NCI-H2107 treated with DMSO at 0.1 percent for 48 hours (cell line): ENCODE measurements at regions not wholly inside any gene's neighbourhood (a gene's known extent, or its start where the extent isn't known, plus 50 kb on each side); places are given as distances from the start of the nearest gene placed in this dataset.

Experiments
- DNase-seq: peaks from one replicate; lab custom pipeline; 2025; ENCODE audit not compliant: unreplicated experiment; lab: John Stamatoyannopoulos, UW

DNA sequence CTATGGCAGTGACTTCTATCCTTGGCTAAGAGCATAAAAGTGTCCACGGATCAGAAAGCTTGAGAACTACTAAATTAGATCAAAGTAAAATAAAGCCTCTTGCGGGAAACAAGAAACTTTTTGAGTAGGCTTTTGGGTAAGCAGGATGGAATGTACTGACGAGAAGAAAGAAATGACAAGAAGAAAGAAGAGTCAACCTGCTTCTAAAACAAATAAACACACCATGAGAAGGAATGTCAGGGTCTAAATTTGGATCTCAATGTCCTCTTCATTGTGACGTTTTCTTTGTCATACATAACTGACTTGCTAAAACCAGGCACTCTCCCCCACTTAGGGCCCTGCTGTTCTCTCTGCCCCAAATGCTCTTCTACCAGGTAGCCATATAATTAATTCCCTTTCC, 290.1 kb upstream of the PTGER4 start:
- DNase-seq, result no peak

DNA sequence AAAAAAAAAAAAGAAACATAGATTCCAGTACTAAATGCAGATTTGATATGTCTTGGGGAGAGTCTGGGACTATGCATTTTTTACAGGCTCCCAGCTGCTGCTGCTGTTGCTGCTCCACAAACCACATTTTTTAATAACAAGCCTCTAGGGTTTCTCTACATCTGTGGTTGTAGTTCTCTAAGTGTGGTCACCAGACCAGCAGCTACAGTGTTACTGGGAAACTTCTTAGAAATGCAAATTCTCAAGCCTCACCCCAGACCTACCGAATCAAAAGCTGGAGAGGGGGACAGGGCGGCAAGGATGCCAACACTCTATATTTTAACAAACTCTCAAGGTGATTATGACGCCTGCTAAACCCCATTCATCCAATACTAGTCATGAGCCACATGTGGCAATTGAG, 293.4 kb upstream of the PTGER4 start:
- no peak for DNase-seq

DNA sequence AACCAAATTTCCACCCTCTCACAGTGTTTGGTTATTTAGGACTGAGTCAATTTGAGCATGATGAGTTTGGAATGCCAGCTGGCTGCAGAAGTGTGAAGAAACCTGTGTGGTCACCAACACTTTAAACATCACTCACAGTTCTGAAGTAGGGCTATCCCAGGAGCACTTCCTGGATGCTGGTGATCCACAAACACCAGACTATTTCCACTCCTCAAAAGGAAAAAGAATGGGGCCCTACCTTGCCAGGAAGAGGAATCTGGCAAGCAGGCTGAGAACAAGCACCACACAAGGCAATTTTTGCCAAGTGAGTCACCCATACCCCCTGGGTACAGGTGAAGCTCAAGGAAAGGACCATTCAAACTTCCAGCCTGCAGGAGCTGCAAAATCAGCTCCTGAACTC, 294.2 kb upstream of the PTGER4 start:
- DNase-seq, result no peak

DNA sequence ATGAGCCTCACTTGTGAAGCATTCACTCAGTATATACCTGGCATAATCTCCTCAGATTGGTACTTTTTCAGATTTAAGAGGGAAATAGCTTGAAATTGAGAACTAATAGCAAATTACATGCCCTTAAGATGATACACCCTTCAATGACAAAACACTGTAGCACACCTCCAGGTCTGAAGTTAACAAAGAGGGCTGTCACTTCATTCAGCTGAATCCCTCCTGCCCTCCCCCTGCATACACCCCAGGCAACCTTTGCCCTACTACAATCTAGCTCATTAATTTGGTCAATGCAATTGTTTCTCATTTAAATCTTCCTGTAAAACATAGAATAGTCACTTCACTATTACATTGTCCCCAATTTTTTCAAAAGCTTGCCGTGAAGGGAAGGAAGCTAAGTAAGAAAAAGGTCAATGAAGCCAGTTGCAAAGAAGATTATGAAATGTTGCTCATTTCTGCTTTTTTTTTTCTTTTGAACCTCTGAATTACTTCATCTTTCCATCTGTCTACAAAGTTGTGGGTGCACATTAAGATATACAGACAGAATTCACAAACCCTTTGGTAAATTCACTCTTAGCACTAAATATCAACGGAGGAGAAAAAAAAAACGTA, 294.8 kb upstream of the PTGER4 start:
- DNase-seq, result no peak

DNA sequence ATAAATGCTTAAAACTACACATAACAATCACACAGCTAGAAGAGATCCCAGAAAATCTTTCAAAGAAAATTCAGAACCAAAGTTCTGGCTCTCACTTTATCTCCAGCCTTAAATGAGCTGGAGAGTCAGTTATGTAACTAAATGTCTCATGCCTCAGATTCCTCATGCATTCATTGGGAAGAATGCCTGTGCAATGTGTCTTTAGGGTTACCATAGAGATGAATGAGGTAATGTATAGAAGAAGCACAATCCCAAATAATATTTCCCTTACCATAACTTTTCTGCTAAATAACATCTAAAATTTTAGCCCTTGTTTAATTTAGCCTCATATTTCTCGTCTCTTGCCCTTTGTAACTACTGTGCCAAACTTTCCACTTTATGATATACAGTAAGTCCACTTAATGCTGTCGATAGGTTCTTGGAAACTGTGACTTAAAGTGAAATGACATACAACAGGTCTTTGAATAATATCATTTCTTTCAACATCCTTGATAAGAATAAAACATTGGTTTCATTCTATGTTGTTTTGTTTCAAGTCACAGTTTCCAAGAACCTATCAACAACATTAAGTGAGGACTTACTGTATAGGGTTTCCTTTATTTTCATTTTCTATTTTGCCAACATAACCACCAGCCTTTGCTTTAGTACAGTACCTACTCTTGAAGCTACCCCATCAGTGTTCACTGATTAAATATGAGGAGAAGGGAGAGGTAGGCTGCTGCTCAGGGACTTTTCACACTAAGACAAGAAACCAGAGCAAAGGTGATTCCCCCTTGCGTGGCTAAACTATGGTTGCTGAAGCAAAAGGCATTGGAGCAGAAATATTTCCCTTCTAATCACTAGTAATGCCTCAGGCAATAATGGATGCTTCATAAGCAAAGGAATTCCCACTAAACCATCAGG, 295.7 kb upstream of the PTGER4 start:
- DNase-seq, result no peak

DNA sequence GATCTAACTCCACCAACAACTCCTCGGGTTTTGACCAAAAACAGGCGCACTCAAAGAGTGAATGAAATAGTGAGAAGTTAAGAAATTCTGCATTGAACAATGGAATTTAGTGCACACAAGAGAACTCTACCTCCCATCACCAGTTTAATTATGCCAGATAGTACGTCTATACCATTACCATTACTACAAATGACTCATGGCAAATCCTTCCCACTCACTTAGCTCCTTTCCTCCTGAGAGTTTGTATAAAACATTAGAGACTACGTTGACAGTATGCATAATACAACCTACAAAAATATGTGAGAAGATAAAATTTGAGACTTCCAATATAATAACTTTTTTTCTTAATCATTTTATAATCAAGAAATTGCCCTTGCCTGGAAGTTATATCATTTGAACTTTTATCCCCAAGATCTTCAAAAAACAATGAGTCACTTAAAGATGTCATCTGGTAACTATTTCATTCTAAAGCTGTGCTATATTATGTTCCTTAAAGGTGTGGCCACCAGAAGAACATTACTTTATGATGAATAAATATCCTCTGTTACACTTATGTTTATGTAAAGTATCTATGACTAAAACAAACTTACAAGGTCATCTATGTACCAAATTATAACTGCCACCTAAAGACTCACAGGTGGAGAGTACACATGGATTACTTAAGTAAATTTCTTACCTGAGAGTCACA, 297.9 kb upstream of the PTGER4 start:
- no peak for DNase-seq

DNA sequence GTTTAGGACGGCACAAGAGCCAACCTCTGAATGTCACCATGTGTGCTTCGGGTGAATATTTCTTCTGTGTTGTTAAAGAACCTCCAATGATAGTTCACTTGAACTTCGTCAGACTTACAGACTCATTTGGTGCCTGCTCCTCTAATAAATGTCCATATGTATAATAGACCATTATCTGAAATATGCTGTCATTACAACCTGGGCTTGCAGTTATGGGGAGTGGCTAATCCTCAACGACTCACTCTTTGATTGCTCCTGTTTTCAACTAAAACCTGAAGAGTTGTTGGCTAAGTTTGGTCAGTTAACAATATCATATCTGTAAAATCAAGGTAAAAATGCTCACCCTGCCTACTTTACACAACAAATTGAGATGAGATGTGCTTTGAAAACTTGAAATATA, 298.7 kb upstream of the PTGER4 start:
- no peak for DNase-seq

DNA sequence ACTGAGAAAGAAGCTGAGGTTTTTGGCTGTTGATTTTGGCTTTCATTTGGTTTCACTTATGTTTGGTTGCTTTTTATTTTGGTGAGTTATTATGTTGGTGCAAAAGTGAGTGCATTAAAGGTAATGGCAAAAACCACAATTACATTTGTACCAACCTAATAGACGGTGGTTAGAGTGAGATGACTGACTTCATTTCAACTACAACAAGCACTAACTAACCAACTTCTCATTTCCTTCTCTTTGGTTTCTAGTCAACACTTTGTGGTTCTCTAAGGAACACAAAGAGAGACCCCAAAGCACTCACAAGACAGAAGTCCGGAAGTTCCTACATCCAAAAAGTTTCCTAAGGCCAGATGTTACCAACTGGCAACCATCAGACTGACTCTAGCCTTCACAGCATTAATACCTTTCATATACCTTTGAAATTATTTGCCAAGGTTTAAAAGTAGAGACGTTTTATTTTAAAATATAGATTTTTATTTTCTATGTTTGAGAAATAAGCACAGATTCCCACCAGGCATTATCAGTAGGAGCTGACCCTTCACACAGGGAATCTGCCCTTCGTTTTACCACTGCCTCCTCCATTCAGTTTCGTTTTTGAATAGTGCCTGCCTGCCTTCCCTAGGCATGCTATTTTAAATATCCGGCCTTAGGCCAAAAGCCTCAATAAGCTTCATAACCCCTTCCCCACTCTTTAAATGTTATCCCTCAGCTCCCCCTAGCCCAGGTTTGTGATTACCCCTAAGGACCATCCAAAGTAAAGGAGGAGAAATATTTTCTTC, 301.1 kb upstream of the PTGER4 start:
- DNase-seq, result no peak

DNA sequence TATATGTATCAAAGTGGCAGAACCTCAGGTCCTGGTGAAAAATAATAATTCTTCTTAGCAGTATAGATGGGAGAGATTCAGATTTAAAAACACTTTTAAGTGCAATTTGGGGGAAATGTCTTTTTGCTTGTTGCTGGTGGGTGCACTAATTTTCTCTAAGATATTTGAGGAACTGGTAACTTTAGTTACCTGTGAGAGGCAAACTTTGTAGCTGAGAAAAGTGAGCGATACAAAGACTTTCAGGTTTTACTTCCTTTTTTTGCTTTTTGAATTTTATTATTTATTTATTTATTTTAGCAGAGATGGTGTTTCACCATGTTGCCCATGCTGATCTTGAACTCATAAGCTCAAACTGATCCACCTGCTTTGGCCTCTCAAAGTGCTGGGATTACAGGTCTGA, 303.1 kb upstream of the PTGER4 start:
- DNase-seq, result no peak

DNA sequence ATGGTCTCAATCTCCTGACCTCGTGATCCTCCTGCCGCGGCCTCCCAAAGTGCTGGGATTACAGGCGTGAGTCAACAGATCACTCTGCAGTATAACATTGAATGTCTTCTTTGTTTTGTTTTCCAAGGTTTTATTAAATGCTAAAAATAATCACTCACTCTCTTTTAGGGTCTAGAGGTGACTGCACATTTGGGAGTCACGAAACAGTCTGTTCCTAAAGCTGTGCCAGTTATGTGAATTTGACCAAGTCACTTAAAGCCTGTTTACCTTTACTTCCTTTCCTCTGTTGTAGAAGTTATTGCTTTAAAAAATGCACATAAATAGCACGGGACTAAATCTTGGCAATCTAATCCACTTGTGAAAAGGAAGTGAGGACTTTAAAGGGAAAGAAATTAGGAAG, 304.9 kb upstream of the PTGER4 start:
- DNase-seq, result no peak

DNA sequence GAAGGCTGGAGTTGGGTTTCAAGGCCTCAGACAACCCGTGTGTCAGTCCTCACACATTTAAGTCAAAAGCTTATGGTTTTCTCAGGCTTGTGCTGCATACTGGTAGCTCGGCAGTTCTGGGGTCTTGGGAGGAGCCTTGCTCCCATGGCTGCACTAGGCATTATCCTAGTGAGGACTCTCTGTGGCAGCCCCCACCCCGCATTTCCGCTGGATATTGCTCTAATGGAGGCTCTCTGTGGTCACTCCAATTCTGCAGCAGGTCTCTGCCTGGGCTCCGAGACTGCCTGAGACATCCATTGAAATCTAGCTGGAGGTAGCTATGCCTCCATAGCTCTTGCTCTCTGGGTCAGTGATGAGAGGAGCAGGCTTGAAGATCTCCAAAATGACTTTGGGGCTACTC, 311.5 kb upstream of the PTGER4 start:
- DNase-seq, result no peak

DNA sequence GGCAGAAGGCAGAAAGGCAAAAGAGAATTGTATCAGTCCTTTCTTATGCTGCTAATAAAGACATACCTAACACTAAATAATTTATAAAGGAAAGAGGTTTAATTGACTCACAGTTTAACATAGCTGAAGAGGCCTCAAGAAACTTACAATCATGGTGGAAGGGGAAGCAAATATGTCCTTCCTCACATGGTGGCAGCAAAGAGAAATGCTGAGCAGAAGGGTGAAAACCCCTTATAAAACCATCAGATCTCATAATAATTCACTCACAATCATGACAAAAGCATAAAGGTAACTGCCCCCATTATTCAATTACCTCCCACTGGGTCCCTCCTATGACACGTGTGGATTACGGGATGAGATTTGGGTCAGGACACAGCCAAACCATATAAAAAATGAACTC, 312.5 kb upstream of the PTGER4 start:
- DNase-seq, result no peak

DNA sequence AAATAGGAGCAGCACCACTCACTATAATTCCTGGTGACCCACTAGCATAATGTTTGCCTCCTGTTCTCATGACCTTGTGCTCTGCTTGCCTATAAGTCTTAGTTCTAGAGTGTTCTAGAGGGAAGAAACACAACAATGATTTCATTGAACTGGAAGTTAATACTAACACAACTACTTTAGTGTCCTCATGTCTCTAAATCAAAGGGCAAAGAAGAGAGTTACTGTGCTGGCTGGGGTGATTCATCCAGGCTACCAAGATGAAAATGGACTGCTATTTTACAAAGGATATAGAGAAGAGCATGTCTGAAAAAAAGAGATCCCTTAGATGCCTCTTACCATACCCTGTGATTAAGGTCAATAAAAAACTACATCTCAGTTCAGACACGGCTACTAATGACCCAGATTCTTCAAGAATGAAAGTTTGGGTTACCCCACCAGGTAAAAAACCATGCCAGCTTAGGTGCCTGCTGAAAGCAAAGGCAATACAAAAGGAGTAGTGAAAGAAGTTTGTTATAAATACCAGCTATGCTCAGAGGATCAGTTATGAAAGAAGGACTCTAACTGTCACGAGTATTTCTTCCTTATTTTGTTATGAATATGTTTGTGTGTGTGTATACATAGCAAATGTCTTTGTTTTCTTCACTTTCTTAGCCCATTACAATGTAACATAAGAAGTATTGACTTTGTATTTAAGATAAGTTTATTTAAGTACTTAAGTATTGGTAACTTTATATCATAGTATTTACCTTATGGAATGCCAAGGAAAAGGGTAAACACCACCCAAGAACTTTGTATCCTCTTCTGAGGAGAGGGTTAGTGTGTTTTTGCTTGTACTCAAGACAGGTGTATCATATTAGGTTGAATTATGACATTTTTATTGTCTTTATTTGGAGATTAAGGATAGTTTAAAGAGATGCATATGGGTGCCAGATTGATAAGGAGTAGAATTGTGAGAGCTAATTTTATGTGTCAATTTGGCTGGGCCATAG, 314.1 kb upstream of the PTGER4 start:
- DNase-seq, result no peak

DNA sequence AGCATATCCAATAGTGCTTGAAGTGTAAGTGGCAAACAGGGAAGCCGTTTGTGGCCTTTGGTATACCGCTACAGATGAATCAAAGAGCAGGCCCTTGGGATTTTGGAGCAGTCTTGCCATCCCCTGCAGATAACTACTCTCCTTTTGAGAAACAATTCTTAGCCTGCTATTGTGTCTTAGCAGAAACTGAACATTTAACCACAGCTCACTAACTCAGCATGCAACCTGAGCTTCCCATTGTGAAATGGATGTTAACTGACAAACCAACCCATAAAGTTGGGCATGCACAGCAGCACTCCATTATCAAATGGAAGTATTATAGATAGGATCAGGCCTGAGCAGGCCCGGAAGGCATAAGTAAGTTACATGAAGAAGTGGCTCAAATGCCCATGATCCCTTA, 315.3 kb upstream of the PTGER4 start:
- DNase-seq, result no peak

DNA sequence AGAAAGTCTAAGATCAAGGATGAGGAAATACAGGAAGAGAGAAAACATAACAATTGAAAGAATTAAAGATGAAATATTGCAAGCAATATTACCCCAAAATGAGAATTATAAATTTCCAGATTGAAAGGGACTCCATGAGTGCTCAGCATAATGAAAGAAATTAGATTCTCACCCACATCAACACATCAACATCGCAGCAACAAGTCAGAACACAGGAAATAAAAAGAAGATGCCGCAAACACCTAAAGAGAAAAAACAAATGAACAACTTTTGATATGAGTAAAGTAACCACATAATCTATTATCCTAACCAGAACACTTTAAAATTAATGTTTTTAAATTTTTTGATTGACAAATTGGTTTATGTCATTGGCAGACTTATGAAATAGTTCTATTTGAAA, 318.3 kb upstream of the PTGER4 start:
- no peak for DNase-seq

DNA sequence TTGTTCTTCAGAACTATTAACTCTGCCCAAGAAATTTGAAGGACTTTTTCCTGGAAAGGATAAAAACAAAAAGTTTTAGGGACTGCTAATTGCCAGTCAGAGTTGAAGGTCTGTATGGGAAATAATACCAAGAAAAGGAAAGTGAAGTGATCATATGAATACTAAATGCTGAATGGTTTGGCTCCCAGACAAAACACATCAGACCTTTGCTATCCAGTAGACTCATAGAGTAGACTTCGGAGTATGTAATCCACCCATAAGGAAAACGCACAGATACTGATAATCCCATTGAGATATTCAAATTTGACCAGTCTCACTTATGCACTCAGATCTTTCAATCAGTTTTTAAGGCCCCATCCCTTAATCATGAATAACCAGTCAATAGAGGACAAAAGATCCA, 319.0 kb upstream of the PTGER4 start:
- no peak for DNase-seq

DNA sequence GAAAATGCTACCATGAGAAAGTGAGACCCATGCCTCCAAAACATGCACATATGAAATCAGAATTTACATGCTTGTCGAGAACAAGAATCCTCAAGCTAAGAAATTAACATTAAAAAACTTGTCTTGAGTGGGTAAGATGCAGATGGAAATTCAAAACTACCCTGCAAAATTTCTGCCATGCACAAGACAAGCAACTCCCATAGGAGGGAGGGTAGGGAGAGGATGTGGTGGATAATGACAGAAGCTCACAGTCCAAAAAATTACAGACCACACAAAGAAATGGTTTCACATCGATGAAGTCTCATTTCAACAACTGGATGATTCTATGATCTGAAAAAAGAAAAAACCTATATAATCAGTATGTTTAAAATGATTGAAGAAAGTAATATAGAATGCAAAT, 319.9 kb upstream of the PTGER4 start:
- no peak for DNase-seq

DNA sequence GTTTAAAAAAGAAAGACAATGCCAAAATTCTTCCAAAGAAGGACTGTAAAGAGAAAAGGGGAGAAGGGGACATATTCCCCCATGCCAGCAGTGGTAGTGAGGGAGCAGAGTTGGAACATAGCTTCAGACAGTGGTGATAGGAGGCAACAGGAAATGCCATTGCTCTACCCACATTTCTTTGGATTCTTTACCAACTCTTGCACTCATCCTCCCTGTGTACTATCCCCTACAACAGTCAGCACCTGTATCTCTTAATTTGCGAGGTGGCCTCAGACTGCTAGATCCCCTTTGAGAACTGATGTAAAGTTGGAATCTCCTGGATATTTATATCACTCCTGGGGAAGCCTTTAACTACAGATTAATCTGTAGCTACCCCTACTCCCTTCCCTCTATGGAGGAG, 320.6 kb upstream of the PTGER4 start:
- no peak for DNase-seq

DNA sequence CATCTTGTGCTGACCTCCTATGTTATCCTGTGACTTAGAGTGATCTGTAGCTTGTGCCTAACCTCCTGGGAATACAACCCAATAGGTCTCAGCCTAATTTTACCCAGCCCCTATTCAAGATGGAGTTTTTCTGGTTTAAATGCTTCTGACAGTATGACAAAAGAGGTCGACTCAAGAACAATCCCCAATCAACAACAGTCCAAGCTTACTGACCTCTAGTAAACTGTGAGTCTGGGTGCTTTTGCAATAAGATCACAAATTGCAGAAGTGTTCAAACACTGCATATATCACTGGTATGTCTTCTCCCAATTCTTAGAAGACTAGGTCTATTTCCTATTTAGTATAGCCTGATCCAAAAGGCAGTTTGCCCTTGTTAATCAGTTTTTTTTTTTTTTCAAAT, 323.5 kb upstream of the PTGER4 start:
- no peak for DNase-seq

DNA sequence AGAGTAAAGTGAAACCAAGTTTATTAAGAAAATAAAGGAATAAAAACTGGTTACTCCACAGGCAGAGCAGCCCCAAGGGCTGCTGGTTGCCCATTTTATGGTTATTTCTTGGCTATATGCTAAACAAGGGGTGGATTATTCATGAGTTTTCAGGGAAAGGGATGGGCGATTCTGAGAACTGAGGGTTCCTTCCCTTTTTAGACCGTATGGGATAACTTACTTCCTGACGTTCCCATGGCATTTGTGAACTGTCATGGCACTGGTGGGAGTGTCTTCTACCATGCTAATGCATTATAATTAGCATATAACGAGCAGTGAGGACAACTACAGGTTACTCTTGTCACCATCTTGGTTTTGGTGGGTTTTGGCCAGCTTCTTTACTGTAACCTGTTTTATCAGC, 323.9 kb upstream of the PTGER4 start:
- DNase-seq, result no peak
